Parathyroid adenoma (tissue), 2 donors: ENCODE measurements at regions not wholly inside any gene's neighbourhood (a gene's known extent, or its start where the extent isn't known, plus 50 kb on each side); places are given as distances from the start of the nearest gene placed in this dataset.

Experiments used
- H2AFZ ChIP-seq: fragments of 300-600 bp; sonication (generic); one replicate; pipeline ENCODE4 v1.7.0; 2017; ENCODE audit warnings: antibody characterized with exemption, mild to moderate bottlenecking
- H3K27ac ChIP-seq: fragments of 300-600 bp; sonication (generic); one replicate; pipeline ENCODE4 v1.7.0; 2017
- H3K27me3 ChIP-seq: fragments of 300-600 bp; sonication (generic); one replicate; pipeline ENCODE4 v1.7.0; 2017; ENCODE audit warnings: low read length; ENCODE audit not compliant: control insufficient read depth, insufficient read depth
- H3K36me3 ChIP-seq: fragments of 300-600 bp; sonication (generic); one replicate; pipeline ENCODE4 v1.7.0; 2017; ENCODE audit warnings: low read length; ENCODE audit not compliant: control insufficient read depth, insufficient read depth
- H3K4me1 ChIP-seq: fragments of 300-600 bp; sonication (generic); one replicate; pipeline ENCODE4 v1.7.0; 2017; ENCODE audit warnings: control low read depth
- H3K4me2 ChIP-seq: fragments of 300-600 bp; sonication (generic); one replicate; pipeline ENCODE4 v1.7.0; 2017; ENCODE audit warnings: low read length
- H3K4me3 ChIP-seq: fragments of 300-600 bp; sonication (generic); one replicate; pipeline ENCODE4 v1.7.0; 2017; ENCODE audit warnings: low read depth, low read length
- H3K79me2 ChIP-seq: fragments of 300-600 bp; sonication (generic); one replicate; pipeline ENCODE4 v1.7.0; 2017; ENCODE audit warnings: control low read depth
- H3K9ac ChIP-seq: fragments of 300-600 bp; sonication (generic); one replicate; pipeline ENCODE4 v1.7.0; 2017; ENCODE audit warnings: mild to moderate bottlenecking
- H3K9me3 ChIP-seq: fragments of 300-600 bp; sonication (generic); one replicate; pipeline ENCODE4 v1.7.0; 2017; ENCODE audit warnings: low read length; ENCODE audit not compliant: control insufficient read depth
- TF ChIP-seq, protein P1 (sequence below): fragments of 300-600 bp; sonication (generic); IDR thresholded peaks from one replicate; pipeline ENCODE4 v1.7.0; 2017; ENCODE audit warnings: antibody characterized with exemption, mild to moderate bottlenecking
- donor health status: primary hyperparathyroidism.

DNA sequence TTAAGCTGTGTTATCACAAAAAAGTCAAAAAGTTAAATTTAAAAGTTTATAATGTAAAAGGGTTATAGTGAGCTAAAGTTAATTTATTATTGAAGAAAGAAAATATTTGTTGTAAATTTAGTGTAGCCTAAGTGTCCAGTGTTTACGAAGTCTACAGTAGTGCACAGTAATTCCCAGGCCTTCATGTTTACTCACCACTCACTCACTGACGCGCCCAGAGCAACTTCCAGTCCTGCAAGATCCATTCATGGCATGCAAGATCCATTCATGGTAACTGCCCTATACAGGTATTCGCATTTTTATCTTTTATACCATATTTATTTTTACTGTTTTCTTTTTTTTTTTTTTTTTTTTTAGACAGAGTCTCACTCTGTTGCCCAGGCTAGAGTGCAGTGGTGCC, 69.5 kb downstream of the TPRA1 start:
- Histone ChIP-seq H3K9me3 (no peaks in the 10 kb centered on the region), H3K4me2 (no peak overlapping the region), H3K4me3 (no peak overlapping the region), H3K9ac (no peak overlapping the region), H3K27me3 (no peaks in the 10 kb centered on the region), H3K27ac (no peak overlapping the region), H2AFZ (no peak overlapping the region), H3K4me1 (no peaks in the 10 kb centered on the region), H3K36me3 (no peaks in the 10 kb centered on the region), H3K79me2 (no peaks in the 10 kb centered on the region)
- TF ChIP-seq, protein P1, sequence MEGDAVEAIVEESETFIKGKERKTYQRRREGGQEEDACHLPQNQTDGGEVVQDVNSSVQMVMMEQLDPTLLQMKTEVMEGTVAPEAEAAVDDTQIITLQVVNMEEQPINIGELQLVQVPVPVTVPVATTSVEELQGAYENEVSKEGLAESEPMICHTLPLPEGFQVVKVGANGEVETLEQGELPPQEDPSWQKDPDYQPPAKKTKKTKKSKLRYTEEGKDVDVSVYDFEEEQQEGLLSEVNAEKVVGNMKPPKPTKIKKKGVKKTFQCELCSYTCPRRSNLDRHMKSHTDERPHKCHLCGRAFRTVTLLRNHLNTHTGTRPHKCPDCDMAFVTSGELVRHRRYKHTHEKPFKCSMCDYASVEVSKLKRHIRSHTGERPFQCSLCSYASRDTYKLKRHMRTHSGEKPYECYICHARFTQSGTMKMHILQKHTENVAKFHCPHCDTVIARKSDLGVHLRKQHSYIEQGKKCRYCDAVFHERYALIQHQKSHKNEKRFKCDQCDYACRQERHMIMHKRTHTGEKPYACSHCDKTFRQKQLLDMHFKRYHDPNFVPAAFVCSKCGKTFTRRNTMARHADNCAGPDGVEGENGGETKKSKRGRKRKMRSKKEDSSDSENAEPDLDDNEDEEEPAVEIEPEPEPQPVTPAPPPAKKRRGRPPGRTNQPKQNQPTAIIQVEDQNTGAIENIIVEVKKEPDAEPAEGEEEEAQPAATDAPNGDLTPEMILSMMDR, result no peak

DNA sequence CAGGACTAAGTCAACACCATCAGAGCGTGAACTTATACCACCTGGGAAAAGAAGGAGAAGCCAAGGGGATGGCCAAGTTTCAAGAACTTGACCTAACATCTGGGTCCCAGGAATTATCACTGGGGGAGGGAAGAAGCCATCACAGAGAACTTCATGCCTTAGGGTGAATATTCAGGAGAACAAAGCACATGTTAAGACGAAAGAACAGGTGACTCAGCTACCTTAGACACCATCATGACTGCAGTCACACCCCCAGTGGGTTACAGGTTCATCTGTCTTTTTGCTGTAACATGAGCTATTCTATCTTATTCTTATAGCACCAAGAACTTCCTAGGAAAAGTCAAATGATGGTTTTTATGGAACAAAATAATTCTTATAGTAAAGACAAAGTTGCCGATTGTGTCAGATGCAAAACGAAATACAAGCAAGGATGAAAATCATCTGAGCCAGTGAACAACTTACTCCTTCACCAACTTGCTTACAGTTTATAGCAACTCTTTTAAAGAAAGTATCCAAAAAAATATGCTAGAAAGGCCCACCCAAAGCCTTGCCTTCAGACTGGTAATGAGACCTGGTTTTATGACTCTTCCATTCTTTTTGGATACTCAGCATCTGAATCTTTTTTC, 72.0 kb downstream of the TPRA1 start:
- no peaks in the 10 kb centered on the region for H3K9me3 ChIP-seq
- no peak overlapping the region for H3K27ac ChIP-seq
- TF ChIP-seq, protein P1, result no peak
- no peak overlapping the region for H3K9ac ChIP-seq
- H3K27me3 ChIP-seq, result no peaks in the 10 kb centered on the region
- H3K4me2 ChIP-seq, result no peak overlapping the region
- H3K4me3 ChIP-seq, result no peak overlapping the region
- H3K36me3 ChIP-seq, result no peaks in the 10 kb centered on the region
- no peaks in the 10 kb centered on the region for H3K4me1 ChIP-seq
- H2AFZ ChIP-seq, result no peak overlapping the region
- H3K79me2 ChIP-seq, result no peaks in the 10 kb centered on the region

DNA sequence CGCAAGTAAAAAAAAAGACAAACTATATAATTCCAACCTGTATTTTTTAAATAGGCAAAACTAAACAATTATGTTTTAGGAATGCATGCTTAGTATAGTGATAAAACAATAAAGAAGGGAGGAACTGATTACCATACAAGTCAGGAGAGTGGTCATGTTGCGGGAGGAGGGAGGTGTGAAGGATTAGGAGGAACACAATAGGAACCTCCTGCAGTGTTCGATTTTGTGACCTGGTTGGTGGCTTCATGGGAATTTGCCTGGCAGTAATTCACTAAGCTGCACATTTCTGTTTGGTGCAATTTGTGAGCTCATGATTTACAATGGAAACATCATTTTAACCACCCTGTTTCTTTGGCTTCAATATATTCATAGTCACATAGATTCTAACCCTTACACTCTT, 78.3 kb downstream of the TPRA1 start:
- Histone ChIP-seq H3K9ac (no peak overlapping the region), H3K27ac (no peak overlapping the region), H3K4me2 (no peak overlapping the region), H3K9me3 (no peaks in the 10 kb centered on the region), H3K27me3 (no peaks in the 10 kb centered on the region), H3K36me3 (no peaks in the 10 kb centered on the region), H2AFZ (no peak overlapping the region), H3K79me2 (no peaks in the 10 kb centered on the region), H3K4me1 (no peaks in the 10 kb centered on the region), H3K4me3 (no peak overlapping the region)
- TF ChIP-seq, protein P1, result no peak

DNA sequence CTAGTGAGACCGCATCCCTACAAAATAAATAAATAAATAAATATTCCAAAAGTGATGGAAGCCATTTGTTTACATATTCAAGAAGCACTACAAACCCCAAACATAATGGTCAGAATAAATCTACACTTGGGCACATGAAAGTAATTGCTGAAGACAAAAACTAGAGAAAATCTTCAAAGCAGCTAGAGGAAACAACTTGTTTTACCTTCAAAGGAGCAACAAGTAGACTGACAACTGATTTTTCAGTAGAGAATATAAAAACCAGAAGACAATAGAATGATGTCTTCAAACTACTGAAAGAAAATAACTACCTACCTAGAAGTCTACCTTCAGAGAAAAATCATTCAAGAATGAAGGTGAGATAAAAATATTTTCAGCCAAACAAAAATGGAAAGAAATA, 89.4 kb downstream of the TPRA1 start:
- H3K9ac ChIP-seq, result no peak overlapping the region
- H3K27me3 ChIP-seq, result no peaks in the 10 kb centered on the region
- no peak overlapping the region for H3K27ac ChIP-seq
- no peaks in the 10 kb centered on the region for H3K36me3 ChIP-seq
- no peaks in the 10 kb centered on the region for H3K9me3 ChIP-seq
- no peak overlapping the region for H2AFZ ChIP-seq
- H3K4me2 ChIP-seq, result no peak overlapping the region
- H3K4me3 ChIP-seq, result no peak overlapping the region
- H3K79me2 ChIP-seq, result no peaks in the 10 kb centered on the region
- no peaks in the 10 kb centered on the region for H3K4me1 ChIP-seq
- TF ChIP-seq, protein P1, result no peak

DNA sequence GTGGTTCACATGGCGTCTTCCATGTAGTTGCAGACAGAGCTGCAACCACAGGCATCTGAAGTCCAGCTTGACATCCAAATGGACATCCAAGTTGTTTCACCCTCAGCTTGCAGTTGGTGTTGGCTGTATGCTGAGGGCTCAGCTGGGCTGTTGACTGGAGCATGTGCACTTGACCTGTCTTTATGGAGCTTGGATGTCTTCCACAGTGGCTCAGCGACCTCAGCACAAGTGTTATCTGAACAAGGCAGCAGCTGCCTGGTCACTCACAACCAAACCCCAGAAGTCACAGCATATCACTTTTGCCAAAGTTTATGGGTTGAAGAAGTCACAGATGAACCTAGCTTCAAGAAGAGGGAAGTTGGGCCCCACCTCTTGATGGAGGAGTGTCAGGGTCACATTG, 92.9 kb downstream of the TPRA1 start:
- no peak overlapping the region for H2AFZ ChIP-seq
- no peaks in the 10 kb centered on the region for H3K27me3 ChIP-seq
- H3K4me1 ChIP-seq, result no peaks in the 10 kb centered on the region
- no peaks in the 10 kb centered on the region for H3K9me3 ChIP-seq
- no peaks in the 10 kb centered on the region for H3K36me3 ChIP-seq
- no peak overlapping the region for H3K4me2 ChIP-seq
- no peak overlapping the region for H3K4me3 ChIP-seq
- TF ChIP-seq, protein P1, result no peak
- no peak overlapping the region for H3K9ac ChIP-seq
- H3K79me2 ChIP-seq, result no peaks in the 10 kb centered on the region
- H3K27ac ChIP-seq, result no peak overlapping the region
